ENCODE measurements at regions not wholly inside any gene's neighbourhood (a gene's known extent, or its start where the extent isn't known, plus 50 kb on each side); places are given as distances from the start of the nearest gene placed in this dataset.

DNA sequence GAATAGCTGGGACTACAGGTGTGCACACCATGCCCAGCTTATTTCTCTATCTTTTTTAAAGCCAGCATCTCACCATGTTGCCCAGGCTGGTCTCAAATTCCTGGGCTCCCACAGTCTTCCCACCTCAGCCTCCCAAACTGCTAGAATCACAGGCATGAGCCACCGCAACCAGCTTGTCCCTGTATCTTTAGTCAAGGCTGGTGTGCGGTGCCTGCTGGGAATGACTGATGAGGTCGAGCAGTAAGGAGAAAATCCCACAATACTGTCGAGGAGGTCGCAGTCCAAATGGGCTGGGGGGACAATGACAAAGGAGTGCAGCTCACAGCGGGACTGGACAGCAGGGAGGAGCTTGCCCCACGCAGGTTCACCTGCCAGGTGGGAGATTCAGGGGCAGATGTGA, 50.2 kb upstream of the CALN1 start:
- H3K36me3 Mint-ChIP-seq, result no peaks in the 10 kb centered on the region
- H3K27me3 Mint-ChIP-seq, result no peaks in the 10 kb centered on the region
- no peak for DNase-seq
- peaks cover 3% of the 10 kb centered on the region for H3K9me3 Mint-ChIP-seq
- no peak overlapping the region for H3K4me3 Mint-ChIP-seq
- no peaks in the 10 kb centered on the region for H3K4me1 Mint-ChIP-seq (ENCODE audit: low read depth)
- intact Hi-C loops (cut with micrococcal nuclease), result no loop called here
- POLR2A ChIA-PET, result no interaction called here
- no peak overlapping the region for H3K27ac Mint-ChIP-seq
- CTCF ChIA-PET, result no interaction called here
